Ovary (tissue), 7 donors: ENCODE measurements at regions not wholly inside any gene's neighbourhood (a gene's known extent, or its start where the extent isn't known, plus 50 kb on each side); places are given as distances from the start of the nearest gene placed in this dataset.

Experiments used
- DNase-seq, 5 donors: peaks; one replicate each; pipeline ENCODE4 v3.0.0-alpha.2; 2019 to 2020
- H3K27ac ChIP-seq, 2 donors: fragments of 200-600 bp; one replicate each; pipeline versions ENCODE4 v1.5.1 to v1.8.0; 2019 to 2022
- H3K27me3 ChIP-seq: fragments of 200-600 bp; one replicate; pipeline ENCODE4 v1.8.0; 2022
- H3K36me3 ChIP-seq: fragments of 200-600 bp; sonication (generic); one replicate; pipeline ENCODE4 v1.5.1; 2019
- H3K4me1 ChIP-seq: one replicate; pipeline ENCODE4 v1.8.1; 2013; ENCODE audit warnings: mild to moderate bottlenecking, moderate library complexity; ENCODE audit not compliant: insufficient read depth
- H3K4me3 ChIP-seq: fragments of 200-600 bp; sonication (generic); one replicate; pipeline ENCODE4 v1.5.1; 2017
- H3K9me3 ChIP-seq, 2 donors: fragments of 200-600 bp in 1 of 2; sonication (generic) in 1 of 2; one replicate each; pipeline versions ENCODE4 v1.5.1 to v1.8.1; 2013 to 2019; ENCODE audit warnings: mild to moderate bottlenecking in 1 of 2, moderate library complexity in 1 of 2
- CTCF ChIP-seq, 3 donors: fragments of 450-650 bp in 2 of 3; fragments of 200-600 bp in 1 of 3; IDR thresholded peaks; one replicate each; pipeline versions ENCODE4 v1.5.1 to v1.8.0; 2016 to 2022; ENCODE audit warnings: antibody characterized with exemption in 3 of 3, mild to moderate bottlenecking in 1 of 3
- EP300 ChIP-seq: sonication (generic); formaldehyde crosslinking; IDR thresholded peaks from one replicate; pipeline ENCODE4 v1.6.1; 2017; ENCODE audit warnings: antibody characterized with exemption
- POLR2A ChIP-seq: fragments of 450-650 bp; IDR thresholded peaks from one replicate; pipeline ENCODE4 v1.6.1; 2017; ENCODE audit warnings: antibody characterized with exemption, mild to moderate bottlenecking, moderate library complexity
- WGBS, 3 donors: extraction: QIAGEN DNeasy Blood & Tissue Kit in 1 of 3; methylation state at CpG; one replicate each; pipeline versions ENCODE4 v1.1.5 to v1.1.7; 2013 to 2017; 5-methylcytosine and 5-hydroxymethylcytosine counted together
- intact Hi-C, 4 donors: fragments of 100-400 bp; cut with DNase I; formaldehyde crosslinking; loops; one replicate each; pipeline versions ENCODE4 v1.11.0 to v1.15.1; 2022 to 2023
- donor health status: DM: no; HTN: no; CAD: no; lungs with moderate emphysema.
- donor health status: DM: no; HTN: no; CAD: no.
- donor health status: Bipolar disorder and iron deficiency.
- donor health status: DM: no; HTN: no; CAD: no.
- donor health status: DM: yes; HTN: yes; CAD: no.

- H3K4me3 ChIP-seq = no peak overlapping the region
- H3K36me3 ChIP-seq = no peaks in the 10 kb centered on the region
- no peaks in the 10 kb centered on the region for H3K27me3 ChIP-seq
- DNase-seq = no peak
- no peaks in the 10 kb centered on the region for H3K9me3 ChIP-seq
- TF ChIP-seq EP300 (no peak), CTCF (IDR thresholded peaks at IDR 0.05) (no peak), POLR2A (no peak)
- WGBS, 3 donors = 50 to 58% (median 57%) methylated on average over 4 of the region's 4 CpGs
- intact Hi-C loops = no loop called here
- H3K27ac ChIP-seq = no peak overlapping the region
- H3K4me1 ChIP-seq = no peaks in the 10 kb centered on the region
Measured at GRCh38 chr17:5798094-5798493, 213.8 kb upstream of the NLRP1 start.

- intact Hi-C loops = no loop called here
- H3K27me3 ChIP-seq = no peaks in the 10 kb centered on the region
Measured at GRCh38 chr17:5800131-5800530, 215.8 kb upstream of the NLRP1 start.

GRCh38 chr17:5800646-5801045 lies 216.3 kb upstream of the NLRP1 start:
- Histone ChIP-seq H3K36me3 (no peaks in the 10 kb centered on the region), H3K27me3 (no peaks in the 10 kb centered on the region), H3K4me3 (no peak overlapping the region), H3K4me1 (no peaks in the 10 kb centered on the region), H3K27ac (no peak overlapping the region), H3K9me3 (no peaks in the 10 kb centered on the region)
- intact Hi-C loops = no loop called here
- 31 to 52% (median 51%) methylated on average over 7 of the region's 7 CpGs for WGBS, 3 donors
- DNase-seq = no peak
- no peak for TF ChIP-seq CTCF (IDR thresholded peaks at IDR 0.05)
- TF ChIP-seq POLR2A = no peak
- no peak for TF ChIP-seq EP300

More at GRCh38 chr17:5800131-5800530, 215.8 kb upstream of the NLRP1 start:
- H3K4me1 ChIP-seq = no peaks in the 10 kb centered on the region
- no peaks in the 10 kb centered on the region for H3K36me3 ChIP-seq
- no peaks in the 10 kb centered on the region for H3K9me3 ChIP-seq
- H3K27ac ChIP-seq = no peak overlapping the region
- H3K4me3 ChIP-seq = no peak overlapping the region
- TF ChIP-seq EP300 = no peak
- TF ChIP-seq POLR2A = no peak
- no peak for TF ChIP-seq CTCF (IDR thresholded peaks at IDR 0.05)
- WGBS, 3 donors = 49 to 62% (median 58%) methylated on average over 9 of the region's 9 CpGs
- no peak for DNase-seq

GRCh38 chr17:5804251-5804650 lies 219.9 kb upstream of the NLRP1 start:
- WGBS, 3 donors = 73 to 76% (median 75%) methylated on average over 5 of the region's 5 CpGs
- intact Hi-C loops = no loop called here

More at GRCh38 chr17:5804251-5804650, 219.9 kb upstream of the NLRP1 start:
- H3K27ac ChIP-seq = no peak overlapping the region
- no peak overlapping the region for H3K4me3 ChIP-seq
- H3K9me3 ChIP-seq = peaks cover 0 to 4% of the 10 kb centered on the region in 2 donors
- H3K27me3 ChIP-seq = no peaks in the 10 kb centered on the region
- no peaks in the 10 kb centered on the region for H3K36me3 ChIP-seq
- no peak for DNase-seq
- TF ChIP-seq CTCF (IDR thresholded peaks at IDR 0.05) (no peak), POLR2A (no peak), EP300 (no peak)
- H3K4me1 ChIP-seq = no peaks in the 10 kb centered on the region
